Left ventricle myocardium inferior (tissue), 1 donor: ENCODE measurements at regions not wholly inside any gene's neighbourhood (a gene's known extent, or its start where the extent isn't known, plus 50 kb on each side); places are given as distances from the start of the nearest gene placed in this dataset.

Experiments used
- DNase-seq: peaks from one replicate; pipeline ENCODE4 v3.0.0-alpha.2; 2020
- H3K27ac ChIP-seq: fragments of 200-600 bp; replicated peaks from 2 replicates; pipeline ENCODE4 v1.8.0; 2021
- H3K27me3 ChIP-seq: fragments of 200-600 bp; 2 replicates; pipeline ENCODE4 v1.8.0; 2021; ENCODE audit warnings: low read depth
- H3K36me3 ChIP-seq: fragments of 200-600 bp; 2 replicates; pipeline ENCODE4 v1.8.0; 2021
- H3K4me1 ChIP-seq: fragments of 200-600 bp; 2 replicates; pipeline ENCODE4 v1.8.0; 2021
- H3K4me3 ChIP-seq: fragments of 200-600 bp; 2 replicates; pipeline ENCODE4 v1.8.0; 2021; ENCODE audit warnings: mild to moderate bottlenecking, moderate library complexity
- H3K9me3 ChIP-seq: fragments of 200-600 bp; replicated peaks from 2 replicates; pipeline ENCODE4 v1.8.0; 2021
- CTCF ChIP-seq: fragments of 200-600 bp; IDR thresholded peaks from 2 replicates; pipeline ENCODE4 v1.8.0; 2021; ENCODE audit warnings: antibody characterized with exemption, mild to moderate bottlenecking, borderline replicate concordance
- intact Hi-C: fragments of 100-400 bp; cut with micrococcal nuclease; formaldehyde crosslinking; loops from one replicate; pipeline ENCODE4 v1.11.0; 2022
- donor health status: DM: no; HTN: yes; CAD: no; lungs with severe emphysema.

DNA sequence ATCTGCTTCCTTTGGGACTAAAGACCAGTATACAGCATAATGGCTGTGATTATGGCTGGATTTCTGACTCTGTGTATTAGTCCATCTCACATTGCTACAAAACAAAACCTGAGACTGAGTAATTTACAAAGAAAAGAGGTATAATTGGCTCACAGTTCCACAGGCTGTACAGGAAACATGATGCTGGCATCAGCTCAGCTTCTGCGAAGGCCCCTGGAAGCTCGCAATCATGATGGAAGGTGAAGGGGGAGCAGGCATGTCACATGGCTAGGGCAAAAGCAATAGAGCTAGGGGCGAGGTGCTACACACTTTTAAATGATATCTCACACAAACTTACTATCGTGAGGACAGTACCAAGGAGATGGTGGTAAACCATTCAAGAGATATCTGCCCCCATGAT is 68.0 kb upstream of the GADL1 start:
- no peak for DNase-seq
- H3K27me3 ChIP-seq: peaks cover 19% of the 10 kb centered on the region
- no peak overlapping the region for H3K27ac ChIP-seq
- H3K9me3 ChIP-seq: peaks cover 16% of the 10 kb centered on the region
- no peak overlapping the region for H3K4me3 ChIP-seq
- intact Hi-C loops: no loop called here
- no peak for TF ChIP-seq CTCF
- H3K4me1 ChIP-seq: no peaks in the 10 kb centered on the region
- H3K36me3 ChIP-seq: no peaks in the 10 kb centered on the region

GRCh38 chr3:30963223-30963722 is 68.8 kb upstream of the GADL1 start:
- Histone ChIP-seq H3K4me1 (no peaks in the 10 kb centered on the region), H3K9me3 (peaks cover 10% of the 10 kb centered on the region), H3K27me3 (peaks cover 19% of the 10 kb centered on the region), H3K4me3 (no peak overlapping the region), H3K27ac (no peak overlapping the region), H3K36me3 (no peaks in the 10 kb centered on the region)
- TF ChIP-seq CTCF: no peak
- intact Hi-C loops: no loop called here
- DNase-seq: no peak

DNA sequence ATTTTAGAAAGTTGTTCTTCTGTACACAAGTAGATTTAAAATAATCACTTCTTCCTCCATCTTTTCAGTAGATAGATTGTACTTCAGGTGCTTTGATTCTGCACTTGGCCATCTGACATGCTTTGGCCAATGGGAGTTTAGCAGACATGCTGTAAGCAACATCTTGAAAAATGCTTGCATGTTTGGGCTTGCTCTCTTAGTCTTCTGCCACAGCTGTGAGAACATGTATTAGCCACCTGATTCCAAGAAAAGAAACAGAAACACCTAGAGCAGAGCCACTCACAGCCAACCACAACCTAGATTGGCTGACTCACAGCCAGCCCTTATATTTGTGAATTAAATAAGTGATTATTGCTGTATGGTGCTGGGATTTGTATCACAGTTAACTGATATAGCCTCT is 70.2 kb upstream of the GADL1 start:
- Histone ChIP-seq H3K4me1 (no peaks in the 10 kb centered on the region), H3K36me3 (no peaks in the 10 kb centered on the region), H3K4me3 (no peak overlapping the region), H3K9me3 (no peaks in the 10 kb centered on the region), H3K27me3 (peaks cover 19% of the 10 kb centered on the region), H3K27ac (no peak overlapping the region)
- DNase-seq: no peak
- intact Hi-C loops: no loop called here
- TF ChIP-seq CTCF: no peak

DNA sequence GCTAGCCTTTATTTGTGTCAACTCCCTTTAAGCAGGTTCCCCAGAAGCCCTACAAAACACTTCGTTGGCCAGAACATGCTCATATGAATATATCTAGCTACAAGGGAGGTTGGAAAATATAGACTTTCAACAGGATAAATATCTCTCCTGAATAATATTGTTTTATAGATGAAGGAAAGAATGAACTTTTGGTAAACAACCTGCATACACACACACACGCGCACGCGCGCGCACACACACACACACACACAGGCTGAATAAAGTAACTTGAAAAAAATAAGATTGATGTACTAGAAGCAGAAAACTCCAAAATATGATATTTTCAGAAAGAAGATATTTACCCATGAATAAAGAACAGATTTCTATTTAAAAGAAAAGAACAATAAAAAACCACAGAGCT is 72.4 kb upstream of the GADL1 start:
- Histone ChIP-seq H3K27ac (no peak overlapping the region), H3K4me3 (no peak overlapping the region), H3K27me3 (peaks cover 19% of the 10 kb centered on the region), H3K36me3 (no peaks in the 10 kb centered on the region), H3K9me3 (no peaks in the 10 kb centered on the region), H3K4me1 (no peaks in the 10 kb centered on the region)
- DNase-seq: no peak
- TF ChIP-seq CTCF: no peak
- intact Hi-C loops: no loop called here

DNA sequence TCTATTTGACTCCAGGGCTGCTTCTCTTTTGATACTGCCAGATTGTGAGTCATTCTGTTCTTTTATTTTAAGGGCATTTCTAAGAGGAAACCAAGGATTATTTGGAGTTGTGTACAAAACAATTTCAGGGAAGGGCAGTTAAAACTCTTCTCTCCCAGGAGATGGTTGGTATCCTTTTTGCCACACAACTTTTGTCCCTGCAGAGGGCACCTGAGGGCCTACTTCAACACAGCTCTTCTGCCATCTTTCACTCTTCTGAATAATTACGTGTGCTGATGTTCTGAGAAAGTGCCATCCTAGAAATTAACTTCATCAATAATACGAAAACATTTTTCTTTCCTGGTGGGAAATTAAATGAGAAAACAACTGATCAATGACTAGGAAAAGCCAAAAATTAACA is 75.7 kb upstream of the GADL1 start:
- Histone ChIP-seq H3K27ac (no peak overlapping the region), H3K9me3 (no peaks in the 10 kb centered on the region)

More for the DNA sequence above, 75.7 kb upstream of the GADL1 start:
- no peak for DNase-seq
- Histone ChIP-seq H3K36me3 (no peaks in the 10 kb centered on the region), H3K4me1 (no peaks in the 10 kb centered on the region), H3K27me3 (peaks cover 19% of the 10 kb centered on the region), H3K4me3 (no peak overlapping the region)
- intact Hi-C loops: no loop called here
- no peak for TF ChIP-seq CTCF
